ENCODE measurements at regions not wholly inside any gene's neighbourhood (a gene's known extent, or its start where the extent isn't known, plus 50 kb on each side); places are given as distances from the start of the nearest gene placed in this dataset.

DNA sequence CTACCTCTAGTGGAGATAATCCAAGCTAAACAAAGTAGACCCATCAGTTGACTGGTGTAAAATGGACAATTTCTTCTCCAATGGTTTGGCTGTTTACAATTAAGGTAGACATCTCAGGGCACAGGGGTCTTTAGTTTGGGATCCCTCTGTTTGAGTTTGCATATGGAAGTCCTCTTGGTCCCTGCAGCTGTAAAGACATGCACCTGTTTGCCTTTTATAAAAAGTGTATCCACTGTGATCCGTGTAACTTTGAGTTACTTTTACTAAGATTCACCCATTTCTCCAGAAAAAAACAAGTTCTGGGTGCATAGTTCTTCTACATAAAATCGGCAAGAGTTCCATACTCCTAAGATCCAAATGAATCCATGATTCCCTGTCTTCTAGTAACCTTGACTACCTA is 374.7 kb upstream of the ADAMTS16 start:
- DNase-seq = no peak

DNA sequence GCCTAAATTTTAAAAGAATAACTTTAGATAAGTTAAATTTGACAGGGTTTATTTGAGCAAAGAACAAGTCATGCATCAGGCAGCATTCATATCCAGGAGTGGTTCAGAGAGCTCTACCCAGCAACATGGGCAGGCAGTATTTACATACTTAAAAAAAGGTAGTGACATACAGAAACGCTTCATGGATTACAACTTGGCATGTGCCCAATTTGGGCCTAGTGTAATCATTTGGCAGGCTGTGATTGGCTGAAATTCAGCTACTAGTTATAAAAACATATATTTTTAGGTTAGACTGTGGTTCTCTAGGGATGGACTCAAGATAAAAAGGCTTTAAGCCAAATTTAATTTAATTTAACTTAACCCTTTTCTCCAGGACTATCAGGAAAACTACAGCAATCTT is 374.0 kb upstream of the ADAMTS16 start:
- no peak for DNase-seq

DNA sequence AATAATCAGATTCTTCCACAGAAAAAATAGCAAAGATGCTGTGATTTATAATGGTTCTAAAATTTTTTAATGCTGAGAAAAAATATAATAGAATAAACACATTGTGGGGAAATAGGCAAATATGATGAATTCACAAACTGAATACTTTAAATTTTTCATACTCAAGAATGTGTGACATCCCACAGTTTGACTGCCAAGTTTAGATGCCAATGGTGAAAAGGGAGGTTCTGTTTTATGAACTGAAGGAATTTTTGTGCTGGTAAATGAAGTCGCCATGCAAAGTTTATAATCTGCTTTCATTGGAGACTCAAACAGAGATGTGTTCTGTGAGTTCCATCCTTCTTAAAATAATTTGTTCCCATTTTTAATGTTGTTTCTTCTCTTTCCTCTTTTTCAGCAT is 367.5 kb upstream of the ADAMTS16 start:
- DNase-seq = no peak

DNA sequence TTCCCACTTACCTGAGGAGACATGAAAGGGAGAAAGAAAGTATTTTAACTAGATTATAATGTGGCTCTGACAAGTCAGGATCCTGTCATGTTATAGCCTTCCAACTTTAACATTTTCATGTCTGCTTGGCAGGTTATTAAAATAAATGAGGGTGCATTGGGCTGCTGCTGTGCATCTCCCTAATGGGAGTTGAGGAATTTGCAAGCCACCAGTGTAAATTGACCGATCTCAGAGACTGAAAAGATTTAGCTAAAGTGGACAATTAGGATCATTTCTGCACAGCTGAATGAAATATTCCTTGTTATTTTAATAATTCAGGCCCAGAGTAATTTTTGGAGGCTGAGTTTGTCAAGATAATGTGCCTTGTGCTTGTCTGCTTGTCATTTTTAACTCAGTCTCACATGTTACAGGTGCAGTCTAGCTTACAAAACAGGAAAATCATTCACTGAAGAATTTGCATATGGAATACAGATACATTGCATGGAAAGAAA is 366.3 kb upstream of the ADAMTS16 start:
- DNase-seq = no peak

DNA sequence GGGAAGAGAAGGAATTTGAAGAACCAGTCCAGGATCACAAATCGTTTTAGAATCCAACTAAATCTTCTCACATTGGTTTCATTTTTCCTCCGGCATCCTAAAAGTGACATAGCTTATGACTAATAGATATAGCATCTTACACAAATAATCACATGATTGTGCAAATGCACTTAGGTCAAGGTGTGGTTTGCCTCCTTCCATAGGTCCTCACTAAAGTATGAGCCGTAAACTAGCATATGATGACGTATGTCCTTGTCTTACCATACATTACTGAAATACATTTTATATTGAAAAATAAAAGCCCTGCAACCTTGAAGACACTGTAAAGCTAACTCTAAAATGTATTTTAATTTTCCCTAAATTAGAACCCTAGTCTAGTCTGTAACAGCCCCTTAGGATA is 362.7 kb upstream of the ADAMTS16 start:
- DNase-seq = no peak

DNA sequence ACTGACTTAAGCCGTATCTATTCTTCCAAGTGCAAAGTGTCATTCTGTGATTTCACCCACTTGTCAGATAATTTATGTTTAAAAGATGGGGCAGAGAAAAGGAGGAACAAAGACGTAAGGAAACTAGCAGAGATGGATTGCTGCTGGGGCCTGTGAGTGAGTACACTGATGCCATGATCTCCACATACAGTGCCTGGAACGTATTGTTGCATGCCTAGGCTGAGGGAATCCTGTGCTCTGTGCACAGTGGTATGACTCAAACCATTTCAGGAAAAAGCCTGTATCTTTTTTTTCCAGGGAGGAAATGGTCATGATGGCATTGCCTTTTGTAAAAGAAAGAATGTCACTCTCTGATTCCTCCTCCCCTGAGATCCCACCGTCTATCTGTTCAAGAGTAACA is 359.5 kb upstream of the ADAMTS16 start:
- DNase-seq = no peak

DNA sequence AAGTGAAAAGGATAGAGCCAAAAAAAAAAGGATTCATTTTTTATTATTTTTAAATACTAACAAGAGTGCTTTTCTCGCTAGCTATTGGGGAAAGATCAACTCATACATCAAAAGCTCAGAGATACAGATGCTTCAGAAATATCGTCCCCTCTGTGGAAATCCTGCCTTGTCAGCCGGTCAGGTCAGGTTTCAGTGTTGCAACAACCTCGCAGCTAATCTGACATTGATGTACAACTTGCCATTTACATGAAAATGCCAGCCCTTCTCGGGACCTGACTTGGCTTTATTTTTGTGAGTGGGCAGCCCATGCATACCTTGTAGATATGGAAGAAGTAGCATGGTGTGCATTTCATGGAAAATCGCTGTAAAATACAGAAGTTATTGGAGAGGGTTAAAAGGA is 358.8 kb upstream of the ADAMTS16 start:
- no peak for DNase-seq

DNA sequence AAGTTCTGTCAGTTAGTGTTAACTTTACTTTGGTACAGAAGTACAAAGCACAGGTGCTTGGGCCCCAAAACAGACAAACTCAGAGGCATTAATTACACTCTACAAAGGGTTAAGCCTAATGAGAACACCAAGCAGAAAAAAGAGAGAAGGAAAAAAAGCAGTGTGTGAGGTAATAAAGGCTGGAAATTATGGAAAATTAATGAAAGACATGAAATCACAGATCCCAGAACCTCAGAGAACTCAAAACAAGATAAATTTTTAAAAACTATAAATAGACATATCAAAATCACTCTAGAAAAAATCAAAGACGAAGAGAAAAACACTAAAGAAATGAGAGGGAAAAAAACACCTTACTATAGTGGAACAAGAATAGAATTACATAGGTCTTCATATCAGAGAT is 354.2 kb upstream of the ADAMTS16 start:
- no peak for DNase-seq

DNA sequence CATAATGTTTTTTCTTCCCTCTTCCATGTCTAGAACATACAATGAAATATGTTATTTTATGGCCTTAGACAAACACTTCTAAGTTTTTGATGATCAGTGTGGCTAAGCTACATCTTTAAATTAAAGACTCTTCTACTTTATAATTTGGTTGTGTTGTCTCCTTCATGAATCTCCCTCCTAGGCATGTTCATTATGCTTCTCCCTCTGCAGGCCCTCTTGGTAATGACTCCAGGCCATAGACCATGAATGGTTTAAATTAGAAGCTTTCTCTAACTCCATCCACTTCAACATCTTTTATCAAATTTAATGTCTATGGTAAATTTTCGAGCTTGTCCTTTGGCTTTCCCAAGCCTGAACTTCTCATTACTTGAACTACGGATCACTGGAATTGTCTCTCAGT is 342.7 kb upstream of the ADAMTS16 start:
- DNase-seq = no peak

DNA sequence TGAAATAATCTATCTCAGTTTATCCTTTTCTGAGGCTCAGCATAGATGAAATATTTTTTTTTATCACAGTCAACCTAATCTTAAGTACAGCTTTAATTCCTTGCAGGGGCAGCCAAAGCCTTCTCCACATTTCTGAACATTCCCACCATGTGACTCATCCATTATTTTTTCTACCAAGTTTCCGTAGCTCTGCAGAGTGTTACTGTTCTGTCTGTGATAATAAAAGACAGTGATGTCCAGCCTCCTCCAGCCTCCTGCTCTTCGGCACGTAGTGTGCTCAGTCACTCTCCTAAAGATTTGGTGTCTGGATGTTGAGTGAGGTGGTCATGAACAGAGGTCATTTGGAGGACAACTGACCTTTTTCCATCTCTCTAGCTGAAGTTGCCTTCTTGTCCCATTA is 338.1 kb upstream of the ADAMTS16 start:
- DNase-seq = no peak

DNA sequence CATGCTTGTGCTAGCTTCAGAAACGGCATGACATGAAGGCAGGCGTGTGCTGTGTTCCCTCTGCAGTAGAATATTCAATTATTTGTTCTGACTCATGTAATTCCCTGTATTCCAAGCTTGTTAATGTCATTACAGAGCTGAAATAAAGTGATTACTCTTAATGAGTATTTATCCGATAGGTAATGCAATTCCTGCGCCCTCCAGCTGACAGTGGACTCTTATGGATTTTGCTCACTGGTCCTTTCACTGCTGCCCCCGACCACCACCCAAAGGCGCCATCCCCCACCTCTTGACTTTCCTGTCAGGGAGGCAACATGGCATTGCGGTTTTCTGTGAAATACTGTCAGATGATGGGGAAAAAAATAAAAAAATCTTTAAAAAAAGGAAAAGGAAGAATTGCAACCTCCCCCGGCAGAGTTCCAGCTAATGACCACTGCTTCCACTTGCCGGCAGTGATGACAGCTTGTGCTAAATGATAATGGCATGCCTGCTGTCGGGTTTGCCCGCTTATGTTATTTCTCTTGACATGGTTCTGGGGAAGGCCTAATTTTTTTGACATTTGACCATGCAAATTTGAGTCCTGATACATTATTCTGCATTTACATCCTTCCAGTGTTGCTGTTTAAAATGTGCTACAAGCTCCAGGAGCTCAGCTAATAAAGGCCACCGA is 335.3 kb upstream of the ADAMTS16 start:
- DNase-seq = no peak

DNA sequence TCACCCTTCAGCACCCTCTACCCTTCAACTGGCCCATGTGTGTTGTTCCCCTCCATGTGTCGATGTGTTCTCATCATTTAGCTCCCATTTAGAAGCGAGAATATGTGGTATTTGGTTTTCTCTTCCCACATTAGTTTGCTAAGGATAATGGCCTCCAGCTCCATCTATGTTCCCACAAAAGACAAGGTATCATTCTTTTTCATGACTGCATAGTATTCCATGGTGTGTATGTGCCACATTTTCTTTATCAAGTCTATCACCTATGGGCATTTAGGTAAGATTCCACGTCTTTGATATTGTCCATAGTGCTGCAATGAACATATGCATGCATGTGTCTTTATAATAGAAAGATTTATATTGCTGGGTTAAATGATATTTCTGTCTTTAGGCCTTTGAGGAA is 325.1 kb upstream of the ADAMTS16 start:
- no peak for DNase-seq

DNA sequence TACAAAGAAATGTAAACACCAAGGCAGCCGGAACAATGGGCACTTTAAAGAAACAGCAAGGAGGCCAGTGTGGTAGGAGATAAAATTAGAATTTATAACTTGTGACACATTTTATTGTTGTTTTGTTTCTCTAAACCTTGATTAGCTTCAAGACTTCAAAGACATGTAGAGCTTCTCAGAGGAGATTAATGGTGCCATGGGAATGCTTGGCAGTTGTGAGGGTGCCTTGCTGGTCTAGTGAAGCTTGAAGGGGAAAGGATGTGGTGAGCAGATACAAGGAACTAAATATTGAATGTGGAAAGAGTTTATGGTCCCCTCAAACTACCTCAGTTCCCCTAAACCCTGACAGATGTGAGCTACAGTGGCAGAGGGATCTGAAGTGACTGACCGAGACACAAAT is 322.4 kb upstream of the ADAMTS16 start:
- DNase-seq = no peak

DNA sequence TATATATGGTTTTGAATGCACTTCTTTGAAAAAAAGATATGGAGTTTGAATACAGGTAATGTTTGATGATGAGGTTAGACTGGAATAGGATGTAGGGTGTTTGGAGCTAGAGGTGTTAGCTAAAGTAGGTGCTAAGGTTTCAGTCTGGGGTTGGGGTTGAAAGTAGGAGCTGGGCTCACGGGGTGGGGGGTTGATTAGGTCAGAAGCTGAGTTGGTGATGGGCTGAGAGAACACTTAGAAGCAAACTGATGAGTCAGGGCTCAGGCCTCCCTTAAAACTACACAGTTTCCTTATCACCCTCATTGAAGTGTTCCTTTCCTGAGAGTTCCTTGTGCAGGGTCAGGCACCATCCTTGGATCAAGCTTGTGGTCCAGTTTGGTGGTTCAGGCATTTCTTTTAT is 308.8 kb upstream of the ADAMTS16 start:
- no peak for DNase-seq

DNA sequence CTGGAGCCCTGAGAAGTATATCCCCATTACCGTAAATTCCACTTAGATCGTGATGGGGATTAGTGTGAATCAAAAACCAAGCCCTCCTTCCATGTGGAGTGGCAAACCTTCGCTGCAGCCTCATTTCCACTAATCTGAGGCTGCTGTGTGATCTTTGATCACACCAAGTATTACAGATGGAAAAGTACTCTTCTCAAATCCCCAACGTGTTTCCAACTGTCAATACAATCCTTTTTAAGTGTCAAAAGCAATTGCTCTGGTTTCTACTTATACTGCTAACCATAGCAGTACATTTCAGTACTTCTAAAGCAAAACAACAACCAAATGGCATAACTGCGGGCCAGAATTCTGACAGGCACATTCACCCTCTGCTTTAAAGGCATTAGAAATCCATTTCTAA is 307.7 kb upstream of the ADAMTS16 start:
- DNase-seq = no peak

DNA sequence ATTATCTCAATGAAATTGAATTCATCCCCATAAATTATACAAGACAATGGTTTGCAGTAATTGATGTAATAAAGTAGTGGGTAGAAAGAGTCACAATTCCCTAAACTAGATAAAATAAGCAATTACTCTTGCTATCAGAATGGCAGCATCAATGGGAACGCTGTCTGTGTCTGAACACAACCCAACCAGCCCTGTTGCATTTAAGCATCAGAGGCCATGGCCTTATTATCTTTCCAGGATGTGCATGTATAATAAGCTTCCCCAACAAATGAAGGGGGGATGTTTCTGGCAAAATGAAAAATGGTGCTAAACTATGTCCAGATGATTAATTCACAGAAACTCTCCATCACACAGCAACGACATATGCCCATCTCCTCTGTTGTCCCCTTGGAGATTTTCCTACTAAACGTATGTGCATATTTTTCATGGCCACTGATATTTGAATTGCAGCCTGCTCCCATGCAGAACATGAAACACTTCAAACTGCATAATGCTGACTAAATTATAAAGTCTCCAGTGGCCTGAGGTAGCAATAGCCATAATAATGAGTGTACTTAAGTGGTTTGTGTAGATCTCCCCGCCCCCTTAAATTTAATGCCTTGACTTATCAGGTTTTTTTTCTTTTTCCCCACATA is 306.9 kb upstream of the ADAMTS16 start:
- no peak for DNase-seq

DNA sequence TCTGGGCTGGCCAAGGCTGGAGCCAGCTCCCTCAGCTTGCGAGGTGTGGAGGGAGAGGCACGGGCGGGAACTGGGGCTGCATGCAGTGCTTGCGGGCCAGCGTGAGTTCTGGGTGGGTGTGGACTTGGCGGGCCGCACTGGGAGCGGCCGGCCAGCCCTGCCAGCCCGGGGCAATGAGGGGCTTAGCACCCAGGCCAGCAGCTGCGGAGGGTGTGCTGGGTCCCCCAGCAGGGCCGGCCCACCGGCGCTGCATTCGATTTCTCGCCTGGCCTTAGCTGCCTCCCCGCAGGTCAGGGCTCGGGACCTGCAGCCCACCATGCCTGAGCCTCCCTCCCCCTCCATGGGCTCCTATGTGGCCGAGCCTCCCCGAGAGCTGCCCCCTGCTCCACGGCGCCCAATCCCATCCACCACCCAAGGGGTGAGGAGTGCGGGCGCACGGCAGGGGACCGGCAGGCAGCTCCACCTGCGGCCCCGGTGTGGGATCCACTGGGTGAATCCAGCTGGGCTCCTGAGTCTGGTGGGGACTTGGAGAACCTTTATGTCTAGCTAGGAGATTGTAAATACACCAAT is 302.6 kb upstream of the ADAMTS16 start:
- no peak for DNase-seq

DNA sequence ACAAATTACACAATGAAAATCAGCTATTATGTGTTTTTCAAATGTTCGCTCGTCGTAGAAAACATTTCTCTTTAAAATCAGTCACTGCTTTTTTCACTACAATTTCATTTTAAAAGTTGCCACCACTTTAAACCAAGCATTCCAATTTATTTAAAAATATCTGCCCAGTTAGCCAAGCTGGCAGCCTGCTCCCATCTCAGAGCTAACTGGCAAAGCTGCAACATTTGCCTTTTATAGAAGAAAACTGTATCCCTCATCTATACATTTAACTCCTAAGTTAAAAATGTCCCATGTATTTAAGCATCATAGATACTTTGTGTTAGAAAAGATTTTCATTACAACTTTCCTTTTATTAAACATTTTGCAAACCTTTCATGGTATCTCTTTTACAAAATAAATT is 294.9 kb upstream of the ADAMTS16 start:
- DNase-seq = no peak

DNA sequence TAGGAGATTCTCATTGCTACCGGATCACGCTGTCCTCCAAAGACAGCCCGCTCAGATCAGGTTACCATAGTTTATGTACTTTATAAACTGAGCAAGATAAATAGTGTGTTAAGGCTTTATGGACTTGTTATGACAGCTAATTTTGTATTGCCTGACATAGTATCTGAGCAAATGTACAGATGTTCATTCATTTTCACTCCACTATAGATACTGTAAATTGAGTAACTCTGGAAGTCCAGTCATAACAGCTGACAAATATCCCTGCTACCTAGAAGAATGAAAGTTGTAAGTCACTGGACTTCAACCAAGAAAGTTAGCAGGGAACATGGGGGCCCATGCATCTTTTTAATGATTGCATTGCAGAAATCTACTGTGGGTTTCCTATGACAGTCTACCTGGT is 292.4 kb upstream of the ADAMTS16 start:
- no peak for DNase-seq

DNA sequence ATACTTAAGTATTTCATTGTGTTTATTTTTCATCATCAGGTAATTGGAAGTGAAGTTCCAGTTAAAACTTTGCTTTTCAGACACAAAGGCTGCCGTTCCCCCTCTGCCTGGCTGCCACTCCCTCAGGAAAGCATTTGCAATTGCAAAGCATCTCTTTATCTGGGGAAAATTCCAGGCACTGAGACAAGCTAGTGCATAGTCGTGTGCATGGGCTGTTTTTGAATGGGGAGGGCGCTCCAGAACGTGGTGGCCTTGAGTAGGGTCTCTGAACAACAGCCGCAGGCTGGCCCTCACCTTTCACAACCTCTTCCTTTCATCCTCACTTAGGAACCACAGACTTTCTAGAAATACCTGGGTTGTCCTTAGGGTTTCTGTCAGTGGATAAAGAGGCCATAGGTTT is 285.1 kb upstream of the ADAMTS16 start:
- no peak for DNase-seq

DNA sequence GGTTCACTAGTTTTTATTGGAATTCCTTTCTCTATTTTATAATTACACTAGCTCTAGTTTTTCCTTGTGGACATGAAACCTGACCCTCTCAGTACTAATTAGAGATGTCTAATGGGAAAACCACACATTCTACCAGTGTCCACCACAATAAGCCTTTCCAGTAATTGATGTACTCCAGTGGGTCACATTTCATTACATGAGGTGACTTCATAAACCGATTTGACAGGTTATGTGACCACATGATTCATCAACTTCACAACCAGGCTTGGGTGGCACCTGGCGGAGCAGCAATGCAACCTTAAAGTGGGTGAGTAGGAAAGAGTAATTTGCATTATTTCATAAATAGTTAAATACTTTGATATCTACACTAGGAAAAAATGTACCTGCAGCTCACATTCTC is 284.2 kb upstream of the ADAMTS16 start:
- no peak for DNase-seq

DNA sequence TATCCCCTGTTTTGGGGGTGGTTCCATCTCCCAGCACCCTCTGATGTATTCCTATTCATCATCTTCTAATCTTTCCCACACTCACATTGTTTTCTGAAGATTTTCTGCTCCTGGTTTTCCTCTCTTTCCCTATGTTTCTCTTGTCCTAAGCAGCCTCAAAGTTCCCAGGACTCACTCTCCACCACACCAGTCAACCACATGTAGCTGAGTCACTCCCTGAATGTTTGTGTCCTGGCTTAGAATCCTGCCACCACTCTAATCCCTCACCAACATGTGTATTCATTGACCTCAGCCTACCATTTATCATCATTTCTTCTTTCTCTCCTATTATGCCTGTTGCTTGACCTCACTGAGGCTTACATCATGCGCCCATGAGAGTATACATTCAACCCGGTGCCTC is 282.4 kb upstream of the ADAMTS16 start:
- DNase-seq = no peak

DNA sequence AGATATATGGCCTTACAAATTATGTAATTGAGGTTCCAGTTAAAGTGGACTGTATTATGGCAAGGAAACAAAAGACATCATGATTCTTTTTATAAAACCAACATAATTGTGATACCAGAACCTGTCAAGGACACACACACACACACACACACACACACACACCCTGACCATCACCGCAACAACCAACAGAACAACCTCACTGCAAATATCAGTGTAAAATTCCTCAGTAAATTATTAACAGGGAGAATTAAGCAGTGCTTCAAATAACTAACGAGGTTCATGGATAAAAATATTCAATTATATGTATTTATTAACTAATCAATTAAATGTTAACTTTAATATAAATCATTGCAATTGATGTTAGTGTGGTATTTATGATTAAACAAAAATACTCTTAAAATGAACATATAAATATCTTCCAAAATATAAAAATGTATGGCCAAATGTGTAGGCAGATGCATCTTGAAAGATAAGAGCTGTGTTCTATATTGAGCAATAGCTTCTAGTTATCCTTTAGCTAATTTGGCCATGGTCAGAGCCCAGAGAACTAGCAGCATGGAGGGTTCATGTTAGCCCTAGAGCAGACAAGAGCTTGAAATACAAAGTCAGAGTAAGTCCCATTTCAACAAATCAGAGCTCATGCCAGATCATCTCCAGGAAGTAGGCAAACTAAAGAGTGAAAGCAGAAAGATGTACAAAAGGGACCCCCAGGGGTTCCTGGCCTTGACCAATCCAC is 280.5 kb upstream of the ADAMTS16 start:
- DNase-seq = no peak

DNA sequence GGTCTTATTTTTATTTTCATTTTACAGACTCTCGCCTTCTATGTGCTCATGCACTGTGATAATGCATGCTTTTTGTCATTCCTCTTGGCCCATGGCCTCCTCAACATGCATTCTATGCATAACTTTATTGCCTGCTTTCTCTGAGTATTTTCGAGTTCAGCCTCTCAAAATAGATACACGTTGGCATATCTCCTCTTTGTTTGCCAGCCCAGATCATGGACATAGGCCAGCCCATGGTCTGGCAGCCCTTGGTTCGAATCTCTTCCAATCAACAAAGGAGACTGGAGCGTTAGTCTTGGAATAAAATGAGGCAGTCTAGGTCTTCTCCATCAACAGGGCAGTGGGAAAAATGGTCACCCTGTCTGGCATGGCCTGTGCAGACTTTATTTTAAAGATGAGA is 279.5 kb upstream of the ADAMTS16 start:
- no peak for DNase-seq

Measured in SHP77 (cell line).